ENCODE measurements at regions not wholly inside any gene's neighbourhood (a gene's known extent, or its start where the extent isn't known, plus 50 kb on each side); places are given as distances from the start of the nearest gene placed in this dataset.

DNA sequence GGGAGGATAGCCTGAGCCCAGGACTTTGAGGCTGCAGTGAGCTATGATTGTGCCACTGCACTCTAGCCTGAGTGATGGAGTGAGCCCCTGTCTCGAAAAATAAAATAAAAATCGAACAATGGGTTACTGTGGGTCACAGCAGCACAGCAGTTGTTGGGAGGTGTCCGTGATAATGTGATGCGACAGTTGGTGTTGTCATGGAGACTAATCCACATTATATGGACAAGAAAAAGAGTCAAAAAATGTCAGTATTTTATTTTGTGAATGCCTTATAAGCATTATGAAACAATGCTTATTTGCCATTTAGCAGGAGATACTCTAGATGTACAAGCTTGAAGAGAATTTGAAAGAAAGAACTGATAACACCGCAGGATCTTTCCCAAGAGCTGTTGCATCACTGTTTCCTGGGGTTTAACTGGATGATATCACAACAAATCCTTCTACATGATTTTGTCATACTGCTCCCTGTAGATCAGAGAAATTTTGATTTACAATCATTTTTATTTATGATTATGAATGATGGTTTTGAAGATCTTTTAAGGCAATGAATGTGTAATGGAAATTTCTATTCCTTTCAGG lies 195.4 kb downstream of the BAMBI start:
- Histone ChIP-seq H3K4me2 (ENCODE audit: low read length) (no peak overlapping the region), H3K36me3 (ENCODE audit: control insufficient read depth in 1 of 2, insufficient read depth in 2 of 2, low read length in 2 of 2) (no peaks in the 10 kb centered on the region), H2AFZ (ENCODE audit: low read depth, low read length, poor library complexity, severe bottlenecking) (no peak overlapping the region), H3K79me2 (ENCODE audit: insufficient read depth, low read length) (no peaks in the 10 kb centered on the region), H3K9me3 (ENCODE audit: control insufficient read depth in 1 of 2, insufficient read depth in 1 of 2, low read depth in 1 of 2, low read length in 2 of 2) (no peaks in the 10 kb centered on the region), H4K20me1 (ENCODE audit: insufficient read depth) (no peaks in the 10 kb centered on the region), H3K4me1 (ENCODE audit: control insufficient read depth in 1 of 2, insufficient read depth in 2 of 2, low read length in 2 of 2) (no peaks in the 10 kb centered on the region), H3K9ac (ENCODE audit: low read length) (no peak overlapping the region), H3K4me3 (replicated peaks in 1 of 2; ENCODE audit: low read depth in 1 of 2, low read length in 2 of 2) (no peak overlapping the region), H3K27me3 (ENCODE audit: insufficient read depth, low read length) (no peaks in the 10 kb centered on the region), H3K9me2 (ENCODE audit: insufficient read depth) (no peaks in the 10 kb centered on the region), H3K27ac (ENCODE audit: low read depth, low read length) (no peak overlapping the region)
- TF ChIP-seq CEBPB (IDR thresholded peaks at IDR 0.05; ENCODE audit: low read depth): no peak
- DNase-seq (ENCODE audit: low read depth, low spot score) (no peak), ATAC-seq (no peak)
- ChIA-PET CTCF (no interaction called here), POLR2A (no interaction called here), RAD21 (ENCODE audit: low non-redundant PET in 1 of 2, low total read pairs in 2 of 2, uncharacterized antibody in 2 of 2, unreplicated experiment in 2 of 2) (no interaction called here)
- no TSS peak for BruUV-seq (replicated peaks)
- intact Hi-C loops (cut with micrococcal nuclease): no loop called here

- TF ChIP-seq JUND (IDR thresholded peaks at IDR 0.05) (no peak), ZFX (IDR thresholded peaks at IDR 0.05) (no peak), ZNF274 (IDR thresholded peaks at IDR 0.05; ENCODE audit: low read depth, low read length) (no peak), SP1 (IDR thresholded peaks at IDR 0.05; ENCODE audit: low read depth) (no peak), FOSL1 (IDR thresholded peaks at IDR 0.05; ENCODE audit: low read depth) (no peak)
- TF ChIP-seq, protein P1, sequence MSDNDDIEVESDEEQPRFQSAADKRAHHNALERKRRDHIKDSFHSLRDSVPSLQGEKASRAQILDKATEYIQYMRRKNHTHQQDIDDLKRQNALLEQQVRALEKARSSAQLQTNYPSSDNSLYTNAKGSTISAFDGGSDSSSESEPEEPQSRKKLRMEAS (IDR thresholded peaks at IDR 0.05): no peak
- Histone ChIP-seq H3K9me2 (ENCODE audit: insufficient read depth) (no peaks in the 10 kb centered on the region), H3K36me3 (ENCODE audit: control insufficient read depth in 1 of 2, insufficient read depth in 2 of 2, low read length in 2 of 2) (no peaks in the 10 kb centered on the region), H3K9me3 (ENCODE audit: control insufficient read depth in 1 of 2, insufficient read depth in 1 of 2, low read depth in 1 of 2, low read length in 2 of 2) (no peaks in the 10 kb centered on the region), H2AFZ (ENCODE audit: low read depth, low read length, poor library complexity, severe bottlenecking) (no peak overlapping the region), H3K79me2 (ENCODE audit: insufficient read depth, low read length) (no peaks in the 10 kb centered on the region), H3K4me3 (replicated peaks in 1 of 2; ENCODE audit: low read depth in 1 of 2, low read length in 2 of 2) (no peak overlapping the region), H3K4me2 (ENCODE audit: low read length) (no peak overlapping the region), H3K27me3 (ENCODE audit: insufficient read depth, low read length) (no peaks in the 10 kb centered on the region), H3K27ac (ENCODE audit: low read depth, low read length) (no peak overlapping the region), H3K4me1 (ENCODE audit: control insufficient read depth in 1 of 2, insufficient read depth in 2 of 2, low read length in 2 of 2) (no peaks in the 10 kb centered on the region), H3K9ac (ENCODE audit: low read length) (no peak overlapping the region), H4K20me1 (ENCODE audit: insufficient read depth) (no peaks in the 10 kb centered on the region)
- POLR2A ChIA-PET: no interaction called here
- DNase-seq (ENCODE audit: low read depth, low spot score) (no peak), ATAC-seq (no peak)
- RAD21 ChIA-PET (ENCODE audit: low non-redundant PET in 1 of 2, low total read pairs in 2 of 2, uncharacterized antibody in 2 of 2, unreplicated experiment in 2 of 2): no interaction called here
- BruUV-seq (replicated peaks): no TSS peak
- intact Hi-C loops (cut with micrococcal nuclease): no loop called here
- CTCF ChIA-PET: no interaction called here
Measured at GRCh38 chr10:28873540-28873939, 196.2 kb downstream of the BAMBI start.

Measured in HCT116 (cell line).